ENCODE measurements at regions not wholly inside any gene's neighbourhood (a gene's known extent, or its start where the extent isn't known, plus 50 kb on each side); places are given as distances from the start of the nearest gene placed in this dataset.

- DNase-seq, result no peak
These were observed 237.3 kb downstream of the TMEM167A start for GRCh38 chr5:82839881-82840280.

GRCh38 chr5:82835488-82835887 lies 241.7 kb downstream of the TMEM167A start:
- DNase-seq, result no peak

GRCh38 chr5:82834151-82834550 lies 243.0 kb downstream of the TMEM167A start:
- no peak for DNase-seq

- DNase-seq, result no peak
These were observed 243.9 kb downstream of the TMEM167A start for GRCh38 chr5:82833277-82833676.

DNA sequence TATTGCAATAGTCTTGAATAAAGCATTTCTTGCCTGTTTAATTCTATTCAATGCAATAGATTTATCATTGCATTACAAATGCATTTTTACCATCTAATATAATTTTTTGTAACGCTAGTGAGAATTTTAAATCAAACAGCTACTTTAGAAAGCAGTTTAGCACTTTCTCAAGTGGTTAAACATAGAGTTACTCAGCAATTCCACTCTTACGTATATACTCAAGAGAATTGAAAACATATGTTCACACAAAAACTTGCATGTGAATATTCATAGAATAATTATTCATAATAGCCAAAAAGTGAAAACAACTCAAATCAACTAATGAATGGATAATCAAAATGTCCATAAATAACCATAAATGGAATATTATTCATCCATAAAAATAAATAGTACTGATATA lies 244.7 kb downstream of the TMEM167A start:
- no peak for DNase-seq

GRCh38 chr5:82828211-82828610 lies 249.0 kb downstream of the TMEM167A start:
- DNase-seq, result no peak

DNA sequence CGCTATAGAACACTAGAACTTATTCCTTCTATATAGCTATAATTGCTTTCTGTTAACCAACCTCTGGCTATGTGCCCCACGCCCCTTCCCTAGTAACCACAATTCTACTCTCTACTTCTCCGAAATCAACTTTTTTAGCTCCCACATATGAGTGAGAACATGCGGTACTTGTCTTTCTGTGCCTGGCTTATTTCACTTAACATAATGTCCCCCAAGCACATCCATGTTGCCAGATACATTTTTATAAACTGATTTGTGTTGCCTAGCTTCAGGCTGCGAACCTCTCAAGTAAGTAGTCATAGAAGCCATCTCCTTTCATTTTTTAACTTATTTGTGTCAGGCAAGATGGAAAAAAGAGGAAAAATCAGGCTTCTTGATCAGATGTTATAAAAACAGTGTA lies 249.5 kb downstream of the TMEM167A start:
- DNase-seq, result no peak

- DNase-seq, result no peak
These were observed 254.6 kb downstream of the TMEM167A start for GRCh38 chr5:82822634-82822927.

GRCh38 chr5:82821846-82822633 lies 255.2 kb downstream of the TMEM167A start:
- DNase-seq, result no peak

DNA sequence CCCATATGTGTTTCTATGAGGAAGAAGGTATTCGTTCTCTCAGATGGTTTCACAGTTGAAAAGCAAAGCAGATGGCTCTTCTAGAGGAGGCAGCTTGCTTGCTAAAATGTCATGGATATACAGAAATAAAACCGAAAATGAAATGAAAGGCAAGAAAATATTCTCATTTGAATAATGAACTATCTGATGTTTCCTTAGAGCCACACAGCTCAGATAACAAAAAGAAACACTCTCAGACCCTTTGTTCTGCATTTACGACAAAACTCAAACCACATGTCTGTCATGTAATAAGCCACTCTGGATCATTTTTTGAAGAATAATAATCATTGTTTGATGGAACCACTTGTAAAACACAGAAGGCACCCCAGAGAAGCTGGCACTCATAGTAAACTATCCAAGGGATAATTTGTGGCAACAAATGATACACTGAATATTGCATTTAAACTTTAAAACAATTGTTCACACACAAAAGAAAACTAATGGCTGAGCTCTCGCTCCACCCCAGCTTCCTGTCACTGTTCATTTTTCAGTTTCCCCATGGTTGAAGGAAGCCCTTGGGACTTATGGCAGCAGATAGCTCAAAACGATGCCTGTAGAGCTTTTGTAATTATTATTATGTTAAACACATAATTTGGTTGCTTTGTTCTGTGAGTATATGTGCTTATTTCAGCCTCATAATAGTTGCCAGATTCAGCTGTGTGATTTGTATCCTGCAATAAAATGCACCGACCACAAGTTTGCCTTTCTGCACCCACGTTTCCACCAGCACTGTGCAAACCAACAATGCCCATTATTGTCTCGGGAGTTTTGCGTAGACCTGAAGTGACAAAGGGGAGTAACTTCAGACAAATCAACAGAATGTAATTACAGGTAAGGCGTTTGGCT lies 256.0 kb downstream of the TMEM167A start:
- no peak for DNase-seq

- DNase-seq, result no peak
These were observed 257.0 kb downstream of the TMEM167A start for GRCh38 chr5:82820188-82820587.

GRCh38 chr5:82817897-82818676 lies 259.1 kb downstream of the TMEM167A start:
- no peak for DNase-seq

DNA sequence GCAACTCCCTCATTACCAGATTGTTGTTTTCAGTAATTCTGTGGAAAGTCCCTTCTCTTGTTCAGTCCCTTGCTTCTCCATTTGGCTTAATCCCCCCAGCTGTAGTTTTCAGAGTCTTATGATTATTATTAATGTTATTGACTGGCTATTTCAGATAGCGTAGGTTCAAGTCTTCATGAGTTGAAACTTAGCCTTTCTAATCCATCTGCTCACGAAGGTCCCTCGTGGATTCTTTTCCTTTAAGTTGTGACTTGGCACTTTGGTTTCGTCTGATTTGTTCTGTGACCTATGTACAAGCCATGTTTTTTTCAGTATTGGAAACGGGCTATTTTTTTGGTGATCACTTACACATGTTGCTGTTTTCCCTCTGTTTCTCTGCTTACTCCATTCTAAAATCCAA lies 260.3 kb downstream of the TMEM167A start:
- no peak for DNase-seq

- no peak for DNase-seq
These were observed 261.3 kb downstream of the TMEM167A start for GRCh38 chr5:82815871-82816270.

- DNase-seq, result no peak
These were observed 263.3 kb downstream of the TMEM167A start for GRCh38 chr5:82813861-82814260.

DNA sequence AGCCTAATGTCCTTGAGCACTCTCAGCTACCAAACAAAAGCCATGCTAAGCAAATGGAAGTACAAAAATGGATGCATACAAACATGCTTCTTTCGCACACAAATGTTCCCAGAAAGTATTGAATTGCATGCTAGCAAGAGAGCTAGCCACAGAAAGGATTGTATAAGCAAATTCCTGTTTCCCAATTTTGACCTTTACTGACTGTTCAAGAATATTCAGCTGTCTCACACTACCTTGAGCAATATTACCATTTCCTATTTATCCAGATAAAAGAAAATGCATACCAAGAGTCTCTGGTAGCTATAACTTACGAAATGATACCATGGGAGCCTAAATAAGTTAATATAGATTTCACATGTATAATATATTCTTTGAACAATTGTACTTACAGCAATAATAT lies 264.6 kb downstream of the TMEM167A start:
- no peak for DNase-seq

- DNase-seq, result no peak
These were observed 265.7 kb downstream of the TMEM167A start for GRCh38 chr5:82811490-82811889.

DNA sequence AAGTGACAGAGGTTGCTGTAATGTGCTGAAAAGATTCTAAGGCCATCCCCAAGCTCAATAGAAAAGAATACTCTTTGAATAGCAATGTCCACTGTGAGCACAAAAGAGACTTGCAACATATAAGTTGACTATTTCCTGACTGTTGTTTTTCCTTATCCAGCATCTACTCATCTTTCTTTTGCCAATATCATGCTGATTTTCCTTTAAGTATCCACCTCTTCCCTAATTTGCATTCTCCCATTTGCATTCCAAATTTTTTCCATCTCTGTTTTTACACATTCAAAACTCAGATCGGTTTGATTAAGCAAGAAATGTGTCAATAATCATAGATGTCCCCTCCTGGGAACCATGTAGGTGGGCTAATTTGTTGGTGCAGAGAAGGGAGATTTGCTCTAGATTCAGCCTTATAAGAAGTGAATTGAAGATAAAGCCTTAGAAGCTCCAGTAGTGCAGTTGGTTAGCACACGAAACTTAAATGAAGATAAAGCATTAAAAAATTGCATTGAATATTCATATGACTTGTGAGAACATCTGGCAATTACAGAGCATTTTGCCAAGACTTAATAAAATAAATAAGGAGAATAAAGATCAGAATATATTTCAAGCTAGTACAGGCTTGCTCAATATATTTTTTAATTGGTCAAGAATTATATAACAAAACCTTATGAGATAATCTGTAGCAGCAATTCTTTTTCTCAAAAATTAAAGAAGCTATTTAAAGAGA lies 267.6 kb downstream of the TMEM167A start:
- no peak for DNase-seq

- no peak for DNase-seq
These were observed 268.2 kb downstream of the TMEM167A start for GRCh38 chr5:82808960-82809359.

DNA sequence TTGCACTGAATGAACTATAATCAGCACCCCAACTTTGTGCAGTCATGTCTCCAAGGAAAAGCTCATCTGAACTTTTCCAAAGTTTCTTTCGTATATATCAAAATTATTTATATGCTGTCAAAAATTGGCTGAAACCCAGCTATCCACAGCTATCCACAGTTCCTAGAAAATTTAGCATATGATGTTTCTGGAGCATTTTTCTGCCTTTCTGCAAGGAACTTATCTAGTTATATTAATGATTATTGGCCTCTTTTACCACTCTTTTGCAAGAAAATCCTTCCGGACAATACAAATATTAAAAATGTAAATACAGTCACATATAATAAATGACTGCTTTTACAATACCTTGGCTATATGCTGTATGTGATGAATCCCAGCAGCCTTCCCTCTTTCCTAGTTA lies 270.2 kb downstream of the TMEM167A start:
- no peak for DNase-seq

GRCh38 chr5:82806513-82806912 lies 270.7 kb downstream of the TMEM167A start:
- no peak for DNase-seq

DNA sequence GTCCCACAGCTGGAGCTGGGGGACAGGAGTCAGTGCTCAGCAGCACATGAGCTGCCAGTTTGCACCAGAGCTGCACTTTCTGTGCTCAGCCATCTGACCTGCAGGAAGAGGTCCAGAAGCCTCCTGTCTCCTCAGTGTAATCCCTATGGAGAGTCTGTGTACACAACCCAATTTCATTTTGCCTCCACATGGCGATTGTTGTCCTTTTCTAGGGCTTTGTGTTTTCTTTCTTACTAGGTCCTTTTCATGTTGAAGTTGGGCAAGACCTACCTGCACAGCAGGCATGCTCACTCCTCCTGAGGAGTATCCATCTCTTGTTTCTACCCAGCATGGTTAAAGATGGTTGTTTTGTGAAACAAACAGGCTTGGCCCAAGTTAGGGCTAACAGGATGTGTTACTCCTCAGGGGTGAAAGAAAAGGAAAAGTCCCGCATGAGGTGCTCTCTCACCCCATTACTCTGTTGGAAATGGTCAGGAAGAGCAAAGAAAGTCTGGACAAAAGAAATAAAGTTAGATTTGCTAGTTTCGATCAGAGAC lies 273.0 kb downstream of the TMEM167A start:
- DNase-seq, result no peak

GRCh38 chr5:82802954-82803353 lies 274.2 kb downstream of the TMEM167A start:
- DNase-seq, result no peak

Data from central memory CD4-positive, alpha-beta T cell (primary cell).